ENCODE measurements at regions not wholly inside any gene's neighbourhood (a gene's known extent, or its start where the extent isn't known, plus 50 kb on each side); places are given as distances from the start of the nearest gene placed in this dataset.
A peak's percentile ranks its signal among the peaks of the same experiment; 100 is the strongest.
"Not testable (repeated sequence)": the region's sequence is repeated elsewhere in the genome, so short reads cannot be mapped to it uniquely, and the experiment has no call there.

- DNase-seq, result peak; percentile 2
Observed at GRCh38 chr13:34719060-34719875, 222.8 kb upstream of the NBEA start.

GRCh38 chr13:34720618-34721017, 221.5 kb upstream of the NBEA start:
- peak; percentile 6 for DNase-seq

GRCh38 chr13:34721631-34722595, 220.2 kb upstream of the NBEA start:
- DNase-seq, result no peak

GRCh38 chr13:34722922-34723321, 219.1 kb upstream of the NBEA start:
- no peak for DNase-seq

- DNase-seq, result peak; percentile 3
Observed at GRCh38 chr13:34730961-34731360, 211.1 kb upstream of the NBEA start.

GRCh38 chr13:34731486-34731885, 210.6 kb upstream of the NBEA start:
- peak; percentile 31 for DNase-seq

GRCh38 chr13:34733721-34734120, 208.3 kb upstream of the NBEA start:
- DNase-seq, result peak; percentile 76

- DNase-seq, result no peak
Observed at GRCh38 chr13:34734932-34735331, 207.1 kb upstream of the NBEA start.

GRCh38 chr13:34738254-34738992, 203.6 kb upstream of the NBEA start:
- no peak for DNase-seq

- not testable (repeated sequence) for DNase-seq
Observed at GRCh38 chr13:34747056-34747455, 195.0 kb upstream of the NBEA start.

GRCh38 chr13:34747507-34747906, 194.6 kb upstream of the NBEA start:
- no peak for DNase-seq

- DNase-seq, result no peak
Observed at GRCh38 chr13:34748073-34748472, 194.0 kb upstream of the NBEA start.

GRCh38 chr13:34748596-34748995, 193.5 kb upstream of the NBEA start:
- DNase-seq, result no peak

- no peak for DNase-seq
Observed at GRCh38 chr13:34749046-34749445, 193.0 kb upstream of the NBEA start.

GRCh38 chr13:34750078-34750931, 191.8 kb upstream of the NBEA start:
- no peak for DNase-seq

GRCh38 chr13:34751044-34751443, 191.0 kb upstream of the NBEA start:
- no peak for DNase-seq

- DNase-seq, result no peak
Observed at GRCh38 chr13:34751492-34751891, 190.6 kb upstream of the NBEA start.

GRCh38 chr13:34752283-34752960, 189.6 kb upstream of the NBEA start:
- no peak for DNase-seq

GRCh38 chr13:34756136-34756535, 185.9 kb upstream of the NBEA start:
- no peak for DNase-seq

GRCh38 chr13:34756572-34756971, 185.5 kb upstream of the NBEA start:
- DNase-seq, result no peak

GRCh38 chr13:34757441-34757840, 184.6 kb upstream of the NBEA start:
- peak; percentile 40 for DNase-seq
